Caco-2 (cell line): ENCODE measurements at regions not wholly inside any gene's neighbourhood (a gene's known extent, or its start where the extent isn't known, plus 50 kb on each side); places are given as distances from the start of the nearest gene placed in this dataset.

Experiments used
- BruUV-seq: library from RNA; stranded (reverse); fragments of 400-500 nt; replicated peaks from 2 replicates; lab custom pipeline; 2021; lab: Mats Ljungman, UMichigan
- CTCF ChIA-PET: fragments of 300-600 bp; sonication (Branson Sonifier 250); formaldehyde crosslinking; loops from one replicate; lab custom pipeline; 2022; ENCODE audit warnings: antibody characterized with exemption; lab: Charles Lee
- POLR2A ChIA-PET: fragments of 300-600 bp; sonication (Branson Sonifier 250); formaldehyde crosslinking; loops from one replicate; lab custom pipeline; 2022; ENCODE audit warnings: antibody characterized with exemption; lab: Charles Lee
- DNase-seq, 2 experiments: peaks; one replicate each; pipeline versions ENCODE4 v3.0.0 to v3.0.0-alpha.2; 2020 to 2022
- H3K27me3 ChIP-seq: replicated peaks from 2 replicates; pipeline ENCODE4 v1.6.0; 2011; ENCODE audit warnings: low read length; ENCODE audit not compliant: control insufficient read depth, insufficient read depth
- H3K36me3 ChIP-seq: 2 replicates; pipeline ENCODE4 v1.5.1; 2011; ENCODE audit warnings: low read length; ENCODE audit not compliant: control insufficient read depth, insufficient read depth
- H3K4me1 ChIP-seq: fragments of 250-450 bp; sonication (Bioruptor Pico); 2 replicates; pipeline ENCODE4 v1.5.1; 2020; ENCODE audit warnings: mild to moderate bottlenecking
- H3K4me3 ChIP-seq: 2 replicates; pipeline ENCODE4 v1.5.1; 2011; ENCODE audit warnings: low read depth, mild to moderate bottlenecking, control low read depth, low read length
- H3K9me3 ChIP-seq: fragments of 250-450 bp; sonication (Bioruptor Pico); 2 replicates; pipeline ENCODE4 v1.5.1; 2020; ENCODE audit warnings: mild to moderate bottlenecking, moderate library complexity
- H3K27ac Mint-ChIP-seq: one replicate; pipeline ENCODE4 v1.8.0; 2022; ENCODE audit warnings: mixed read lengths; ENCODE audit not compliant: unreplicated experiment
- H3K27me3 Mint-ChIP-seq: one replicate; pipeline ENCODE4 v1.8.0; 2022; ENCODE audit warnings: mixed read lengths; ENCODE audit not compliant: insufficient read depth, unreplicated experiment
- H3K36me3 Mint-ChIP-seq: one replicate; pipeline ENCODE4 v1.8.0; 2022; ENCODE audit warnings: mild to moderate bottlenecking, mixed read lengths; ENCODE audit not compliant: insufficient read depth, unreplicated experiment
- H3K4me1 Mint-ChIP-seq: one replicate; pipeline ENCODE4 v1.8.0; 2022; ENCODE audit warnings: low read depth, mixed read lengths; ENCODE audit not compliant: unreplicated experiment
- H3K4me3 Mint-ChIP-seq: one replicate; pipeline ENCODE4 v1.8.0; 2022; ENCODE audit warnings: mild to moderate bottlenecking, moderate library complexity, mixed read lengths; ENCODE audit not compliant: unreplicated experiment
- H3K9me3 Mint-ChIP-seq: one replicate; pipeline ENCODE4 v1.8.0; 2022; ENCODE audit warnings: mixed read lengths; ENCODE audit not compliant: unreplicated experiment
- intact Hi-C: fragments of 100-400 bp; cut with micrococcal nuclease; formaldehyde crosslinking; loops from one replicate; pipeline ENCODE4 v1.10.0; 2022; ENCODE audit not compliant: unreplicated experiment
- TF ChIP-seq, protein P1 (sequence below), 2 experiments: fragments of 200-600 bp in 1 of 2; IDR thresholded peaks; 1 replicate in 1 of 2; 2 replicates in 1 of 2; pipeline versions ENCODE4 v1.5.1 to v1.8.0; 2011 to 2022; ENCODE audit warnings: antibody characterized with exemption in 1 of 2, control low read depth in 1 of 2, inconsistent platforms in 1 of 2, low read depth in 1 of 2, low read length in 1 of 2, mild to moderate bottlenecking in 1 of 2, moderate library complexity in 1 of 2; ENCODE audit not compliant: insufficient read depth in 1 of 2, severe bottlenecking in 1 of 2, unreplicated experiment in 1 of 2

GRCh38 chr14:101233808-101234207, 327.5 kb upstream of the DIO3 start:
- DNase-seq = peak in 1 of 2 experiments; percentile 5
- no peaks in the 10 kb centered on the region for H3K36me3 ChIP-seq
- peak overlapping the region; percentile 39 for H3K27ac Mint-ChIP-seq
- H3K27me3 Mint-ChIP-seq = no peaks in the 10 kb centered on the region
- no peak overlapping the region for H3K4me3 Mint-ChIP-seq
- CTCF ChIA-PET = no interaction called here
- no peaks in the 10 kb centered on the region for H3K27me3 ChIP-seq
- POLR2A ChIA-PET = no interaction called here
- H3K9me3 Mint-ChIP-seq = no peaks in the 10 kb centered on the region
- no peaks in the 10 kb centered on the region for H3K36me3 Mint-ChIP-seq
- intact Hi-C loops = loop anchor here (10.0 kb wide), 1 partner anchor 391 kb away; no protein-coding TSS in a partner anchor
- no peaks in the 10 kb centered on the region for H3K9me3 ChIP-seq
- TF ChIP-seq, protein P1, sequence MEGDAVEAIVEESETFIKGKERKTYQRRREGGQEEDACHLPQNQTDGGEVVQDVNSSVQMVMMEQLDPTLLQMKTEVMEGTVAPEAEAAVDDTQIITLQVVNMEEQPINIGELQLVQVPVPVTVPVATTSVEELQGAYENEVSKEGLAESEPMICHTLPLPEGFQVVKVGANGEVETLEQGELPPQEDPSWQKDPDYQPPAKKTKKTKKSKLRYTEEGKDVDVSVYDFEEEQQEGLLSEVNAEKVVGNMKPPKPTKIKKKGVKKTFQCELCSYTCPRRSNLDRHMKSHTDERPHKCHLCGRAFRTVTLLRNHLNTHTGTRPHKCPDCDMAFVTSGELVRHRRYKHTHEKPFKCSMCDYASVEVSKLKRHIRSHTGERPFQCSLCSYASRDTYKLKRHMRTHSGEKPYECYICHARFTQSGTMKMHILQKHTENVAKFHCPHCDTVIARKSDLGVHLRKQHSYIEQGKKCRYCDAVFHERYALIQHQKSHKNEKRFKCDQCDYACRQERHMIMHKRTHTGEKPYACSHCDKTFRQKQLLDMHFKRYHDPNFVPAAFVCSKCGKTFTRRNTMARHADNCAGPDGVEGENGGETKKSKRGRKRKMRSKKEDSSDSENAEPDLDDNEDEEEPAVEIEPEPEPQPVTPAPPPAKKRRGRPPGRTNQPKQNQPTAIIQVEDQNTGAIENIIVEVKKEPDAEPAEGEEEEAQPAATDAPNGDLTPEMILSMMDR (IDR thresholded peaks at IDR 0.05; ENCODE audit: insufficient read depth in 1 of 2, low read depth in 1 of 2, low read length in 1 of 2, severe bottlenecking in 1 of 2, unreplicated experiment in 1 of 2) = no peak
- no peak overlapping the region for H3K4me3 ChIP-seq
- no TSS peak for BruUV-seq
- H3K4me1 Mint-ChIP-seq = no peaks in the 10 kb centered on the region
- no peaks in the 10 kb centered on the region for H3K4me1 ChIP-seq

GRCh38 chr14:101234244-101234937, 326.9 kb upstream of the DIO3 start:
- TF ChIP-seq, protein P1 (IDR thresholded peaks at IDR 0.05; ENCODE audit: insufficient read depth in 1 of 2, low read depth in 1 of 2, low read length in 1 of 2, severe bottlenecking in 1 of 2, unreplicated experiment in 1 of 2) = peak in 1 of 2 experiments; percentile 1
- Mint-ChIP-seq H3K9me3 (no peaks in the 10 kb centered on the region), H3K36me3 (no peaks in the 10 kb centered on the region), H3K4me1 (no peaks in the 10 kb centered on the region), H3K27ac (peak overlapping the region; percentile 39), H3K4me3 (no peak overlapping the region), H3K27me3 (no peaks in the 10 kb centered on the region)
- ChIA-PET POLR2A (no interaction called here), CTCF (interaction anchor here (0.6 to 1.1 kb wide), 3 partner anchors 119 to 571 kb away, joined by 3 to 4 read pairs (median 3); partner anchors contain the start of gene RTL1)
- BruUV-seq = no TSS peak
- Histone ChIP-seq H3K4me1 (no peaks in the 10 kb centered on the region), H3K36me3 (no peaks in the 10 kb centered on the region), H3K9me3 (no peaks in the 10 kb centered on the region), H3K4me3 (no peak overlapping the region), H3K27me3 (no peaks in the 10 kb centered on the region)
- peak in 1 of 2 experiments; percentile 13 for DNase-seq
- intact Hi-C loops = loop anchor here (10.0 kb wide), 1 partner anchor 390 kb away; no protein-coding TSS in a partner anchor

DNA sequence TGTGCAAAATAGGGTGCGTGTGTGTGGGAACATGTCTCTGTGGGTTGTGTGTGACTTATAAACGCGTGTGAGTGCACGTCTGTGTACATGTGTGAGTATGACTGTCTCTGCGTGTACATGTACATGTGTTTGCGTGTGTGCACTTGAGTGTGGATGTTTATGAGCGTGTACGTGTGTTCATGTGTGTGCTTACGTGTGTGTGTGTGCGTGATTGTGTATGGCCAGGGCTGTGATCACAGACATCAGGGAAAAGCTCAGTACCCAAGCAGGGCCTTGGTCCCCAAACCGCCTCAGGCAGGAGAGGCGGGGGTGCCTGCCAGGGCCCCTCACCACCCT, 326.3 kb upstream of the DIO3 start:
- ChIA-PET CTCF (interaction anchor here (0.6 to 1.1 kb wide), 3 partner anchors 120 to 571 kb away, joined by 3 to 4 read pairs (median 3); partner anchors contain the start of gene RTL1), POLR2A (no interaction called here)
- H3K9me3 Mint-ChIP-seq = no peaks in the 10 kb centered on the region
- intact Hi-C loops = loop anchor here (5.0 to 10.0 kb wide), 2 partner anchors 328 to 390 kb away; no protein-coding TSS in a partner anchor
- DNase-seq = no peak
- H3K27me3 Mint-ChIP-seq = no peaks in the 10 kb centered on the region
- no peak overlapping the region for H3K4me3 Mint-ChIP-seq
- Histone ChIP-seq H3K9me3 (no peaks in the 10 kb centered on the region), H3K27me3 (no peaks in the 10 kb centered on the region), H3K36me3 (no peaks in the 10 kb centered on the region), H3K4me3 (no peak overlapping the region), H3K4me1 (no peaks in the 10 kb centered on the region)
- H3K36me3 Mint-ChIP-seq = no peaks in the 10 kb centered on the region
- H3K27ac Mint-ChIP-seq = no peak overlapping the region
- no TSS peak for BruUV-seq
- TF ChIP-seq, protein P1 (IDR thresholded peaks at IDR 0.05; ENCODE audit: insufficient read depth in 1 of 2, low read depth in 1 of 2, low read length in 1 of 2, severe bottlenecking in 1 of 2, unreplicated experiment in 1 of 2) = no peak
- H3K4me1 Mint-ChIP-seq = no peaks in the 10 kb centered on the region
